ENCODE measurements at regions not wholly inside any gene's neighbourhood (a gene's known extent, or its start where the extent isn't known, plus 50 kb on each side); places are given as distances from the start of the nearest gene placed in this dataset.

- no peak overlapping the region for H3K4me3 ChIP-seq (replicated peaks in 1 of 3; ENCODE audit: insufficient read depth in 1 of 3, low read depth in 2 of 3, low read length in 3 of 3)
- no peak overlapping the region for H3K27ac ChIP-seq (ENCODE audit: extremely low read length, insufficient read depth, low read length)
- BruUV-seq (replicated peaks): no TSS peak
- H3K9me3 ChIP-seq (ENCODE audit: low read length): peaks cover 65% of the 10 kb centered on the region
- DNase-seq (ENCODE audit: low spot score) (no peak), FAIRE-seq (no peak), ATAC-seq (no peak)
- in situ Hi-C loops (cut with HindIII; ENCODE audit: extremely low pct_ligation_motif_present, low pct_unique_long_range_greater_than_20kb) (no loop called here), intact Hi-C loops (cut with micrococcal nuclease; ENCODE audit: unreplicated experiment) (no loop called here)
- no peak overlapping the region for H3K4me2 ChIP-seq (ENCODE audit: low read depth, low read length)
- H4K20me1 ChIP-seq (ENCODE audit: insufficient read depth, low read length): no peaks in the 10 kb centered on the region
- CTCF ChIA-PET (ENCODE audit: low intra/inter-chr PET ratio, low total read pairs): no interaction called here
- POLR2A ChIA-PET: no interaction called here
- WGBS (ENCODE audit: low lambda C conversion rate): 3% methylated on average over 4 of the region's 4 CpGs
- H3K27me3 ChIP-seq (ENCODE audit: control insufficient read depth in 1 of 2, insufficient read depth in 2 of 2, low read length in 2 of 2): no peaks in the 10 kb centered on the region; a peak in 1 of 5 replicates
- no peaks in the 10 kb centered on the region for H3K4me1 ChIP-seq (ENCODE audit: insufficient read depth, low read length)
- H3K9ac ChIP-seq (ENCODE audit: insufficient read depth, low read depth, low read length): no peak overlapping the region
- no peak overlapping the region for H2AFZ ChIP-seq (ENCODE audit: low read length)
- no peak for TF ChIP-seq ATAD3A (CRISPR knock-in tag; IDR thresholded peaks at IDR 0.05)
- TF ChIP-seq ZNF350 (CRISPR knock-in tag; IDR thresholded peaks at IDR 0.05; ENCODE audit: borderline replicate concordance, low read depth): no peak
- no peak for TF ChIP-seq TCF7 (IDR thresholded peaks at IDR 0.05; ENCODE audit: low read depth)
- TF ChIP-seq ZNF281 (CRISPR knock-in tag; IDR thresholded peaks at IDR 0.05; ENCODE audit: borderline replicate concordance): no peak
- H3K79me2 ChIP-seq (ENCODE audit: insufficient read depth, low read length): no peaks in the 10 kb centered on the region
- H3K36me3 ChIP-seq (replicated peaks in 1 of 2; ENCODE audit: control insufficient read depth in 1 of 2, insufficient read depth in 2 of 2, low read length in 2 of 2): no peaks in the 10 kb centered on the region
Observed at GRCh38 chr4:11598591-11598990, 169.9 kb upstream of the HS3ST1 start.

- DNase-seq (ENCODE audit: low spot score): no peak
- TF ChIP-seq ZNF607 (CRISPR knock-in tag; IDR thresholded peaks at IDR 0.05; ENCODE audit: borderline replicate concordance) (no peak), RFX5 (IDR thresholded peaks at IDR 0.05; ENCODE audit: low read depth, low read length) (no peak), HOXA3 (CRISPR knock-in tag; IDR thresholded peaks at IDR 0.05) (no peak), KLF13 (CRISPR knock-in tag; IDR thresholded peaks at IDR 0.05) (no peak), CCAR2 (optimal IDR thresholded peaks at IDR 0.05; ENCODE audit: low read depth, low read length) (no peak), MTA1 (CRISPR knock-in tag; IDR thresholded peaks at IDR 0.05; ENCODE audit: borderline replicate concordance) (no peak), NRL (CRISPR knock-in tag; IDR thresholded peaks at IDR 0.05; ENCODE audit: borderline replicate concordance) (no peak), RBAK (CRISPR knock-in tag; IDR thresholded peaks at IDR 0.05) (no peak), SRSF9 (IDR thresholded peaks at IDR 0.05; ENCODE audit: borderline replicate concordance, insufficient read depth, low read depth, low read length, poor library complexity, severe bottlenecking) (no peak), RFX1 (IDR thresholded peaks at IDR 0.05) (no peak), HOXD1 (CRISPR knock-in tag; IDR thresholded peaks at IDR 0.05) (no peak)
Observed at GRCh38 chr4:11597506-11597905, 168.8 kb upstream of the HS3ST1 start.

More at GRCh38 chr4:11597506-11597905, 168.8 kb upstream of the HS3ST1 start:
- Histone ChIP-seq H3K4me2 (ENCODE audit: low read depth, low read length) (no peak overlapping the region), H3K4me1 (ENCODE audit: insufficient read depth, low read length) (no peaks in the 10 kb centered on the region), H3K9ac (ENCODE audit: insufficient read depth, low read depth, low read length) (no peak overlapping the region), H3K9me3 (ENCODE audit: low read length) (peaks cover 69% of the 10 kb centered on the region), H3K79me2 (ENCODE audit: insufficient read depth, low read length) (no peaks in the 10 kb centered on the region), H3K4me3 (replicated peaks in 1 of 3; ENCODE audit: insufficient read depth in 1 of 3, low read depth in 2 of 3, low read length in 3 of 3) (no peak overlapping the region), H4K20me1 (ENCODE audit: insufficient read depth, low read length) (no peaks in the 10 kb centered on the region), H3K27me3 (ENCODE audit: control insufficient read depth in 1 of 2, insufficient read depth in 2 of 2, low read length in 2 of 2) (no peaks in the 10 kb centered on the region; a peak in 1 of 5 replicates), H2AFZ (ENCODE audit: low read length) (no peak overlapping the region), H3K36me3 (replicated peaks in 1 of 2; ENCODE audit: control insufficient read depth in 1 of 2, insufficient read depth in 2 of 2, low read length in 2 of 2) (no peaks in the 10 kb centered on the region), H3K27ac (ENCODE audit: extremely low read length, insufficient read depth, low read length) (no peak overlapping the region)
- CTCF ChIA-PET (ENCODE audit: low intra/inter-chr PET ratio, low total read pairs): no interaction called here
- no TSS peak for BruUV-seq (replicated peaks)
- WGBS (ENCODE audit: low lambda C conversion rate): 1% methylated on average over 4 of the region's 4 CpGs
- intact Hi-C loops (cut with micrococcal nuclease; ENCODE audit: unreplicated experiment) (no loop called here), in situ Hi-C loops (cut with HindIII; ENCODE audit: extremely low pct_ligation_motif_present, low pct_unique_long_range_greater_than_20kb) (no loop called here)
- no peak for FAIRE-seq
- POLR2A ChIA-PET: no interaction called here
- ATAC-seq: no peak

Data from HepG2 (cell line).